Osteoblast (primary cell): ENCODE measurements at regions not wholly inside any gene's neighbourhood (a gene's known extent, or its start where the extent isn't known, plus 50 kb on each side); places are given as distances from the start of the nearest gene placed in this dataset.

Experiments used
- DNase-seq: peaks from one replicate; pipeline ENCODE4 v3.0.0; 2011; ENCODE audit warnings: low spot score, mixed read lengths; ENCODE audit not compliant: insufficient read length; ENCODE audit errors: missing footprints
- H2AFZ ChIP-seq: 2 replicates; pipeline ENCODE4 v1.6.0; 2011; ENCODE audit warnings: mild to moderate bottlenecking, low read length
- H3K27ac ChIP-seq: 2 replicates; pipeline ENCODE4 v1.5.1; 2011; ENCODE audit warnings: mild to moderate bottlenecking, low read depth, low read length, moderate library complexity
- H3K27me3 ChIP-seq: 2 replicates; pipeline ENCODE4 v1.6.0; 2012; ENCODE audit warnings: mild to moderate bottlenecking, control low read depth, inconsistent platforms, low read length, moderate library complexity; ENCODE audit not compliant: insufficient read depth
- H3K36me3 ChIP-seq: 2 replicates; pipeline ENCODE4 v1.5.1; 2011; ENCODE audit warnings: mild to moderate bottlenecking, low read length, control low read depth, moderate library complexity; ENCODE audit not compliant: insufficient read depth
- H3K4me1 ChIP-seq: 2 replicates; pipeline ENCODE4 v1.5.1; 2011; ENCODE audit warnings: mild to moderate bottlenecking, low read length, control low read depth, moderate library complexity; ENCODE audit not compliant: insufficient read depth
- H3K4me2 ChIP-seq: 2 replicates; pipeline ENCODE4 v1.6.0; 2011; ENCODE audit warnings: mild to moderate bottlenecking, low read length; ENCODE audit not compliant: insufficient read depth
- H3K4me3 ChIP-seq: fragments of 200-600 bp; sonication (generic); 3 replicates; pipeline ENCODE4 v1.5.1; 2012; ENCODE audit warnings: mild to moderate bottlenecking, low read length, inconsistent platforms; ENCODE audit not compliant: insufficient read depth
- H3K79me2 ChIP-seq: 2 replicates; pipeline ENCODE4 v1.6.0; 2012; ENCODE audit warnings: mild to moderate bottlenecking, low read length, control low read depth, inconsistent platforms; ENCODE audit not compliant: insufficient read depth
- H3K9me3 ChIP-seq: 2 replicates; pipeline ENCODE4 v1.5.1; 2011; ENCODE audit warnings: low read depth, low read length, control low read depth
- H4K20me1 ChIP-seq: 2 replicates; pipeline ENCODE4 v1.6.0; 2012; ENCODE audit warnings: mild to moderate bottlenecking, low read length, control low read depth; ENCODE audit not compliant: insufficient read depth
- CTCF ChIP-seq: IDR thresholded peaks from 2 replicates; pipeline ENCODE4 v1.5.1; 2011; ENCODE audit warnings: mild to moderate bottlenecking, low read depth, low read length, moderate library complexity; ENCODE audit errors: extremely low read depth

- no peaks in the 10 kb centered on the region for H3K9me3 ChIP-seq
- H3K27me3 ChIP-seq: no peaks in the 10 kb centered on the region
- no peak overlapping the region for H3K27ac ChIP-seq
- H2AFZ ChIP-seq: no peak overlapping the region
- peaks cover 11% of the 10 kb centered on the region for H4K20me1 ChIP-seq
- H3K4me1 ChIP-seq: peaks cover 10% of the 10 kb centered on the region
- no peak for TF ChIP-seq CTCF
- H3K4me3 ChIP-seq: no peak overlapping the region
- DNase-seq: no peak
- no peak overlapping the region for H3K4me2 ChIP-seq
- peaks cover 31% of the 10 kb centered on the region for H3K36me3 ChIP-seq
- H3K79me2 ChIP-seq: no peaks in the 10 kb centered on the region
These were observed 50.3 kb downstream of the PLXNA1 start for GRCh38 chr3:127033171-127033570.

- peaks cover 11% of the 10 kb centered on the region for H4K20me1 ChIP-seq
- no peak overlapping the region for H3K4me2 ChIP-seq
- peaks cover 28% of the 10 kb centered on the region for H3K36me3 ChIP-seq
- no peaks in the 10 kb centered on the region for H3K79me2 ChIP-seq
- no peak for TF ChIP-seq CTCF
- no peak for DNase-seq
- H3K4me1 ChIP-seq: peaks cover 10% of the 10 kb centered on the region
- H3K27me3 ChIP-seq: no peaks in the 10 kb centered on the region
- no peaks in the 10 kb centered on the region for H3K9me3 ChIP-seq
- no peak overlapping the region for H3K27ac ChIP-seq
- no peak overlapping the region for H3K4me3 ChIP-seq
- H2AFZ ChIP-seq: no peak overlapping the region
These were observed 50.9 kb downstream of the PLXNA1 start for GRCh38 chr3:127033786-127034185.

- no peaks in the 10 kb centered on the region for H3K79me2 ChIP-seq
- H3K36me3 ChIP-seq: peaks cover 28% of the 10 kb centered on the region
- TF ChIP-seq CTCF: no peak
- peaks cover 11% of the 10 kb centered on the region for H4K20me1 ChIP-seq
- no peak for DNase-seq
- no peaks in the 10 kb centered on the region for H3K27me3 ChIP-seq
- peak overlapping the region; percentile 60 for H3K27ac ChIP-seq
- H3K4me3 ChIP-seq: no peak overlapping the region
- H2AFZ ChIP-seq: no peak overlapping the region
- H3K4me2 ChIP-seq: no peak overlapping the region
- peaks cover 10% of the 10 kb centered on the region for H3K4me1 ChIP-seq
- H3K9me3 ChIP-seq: no peaks in the 10 kb centered on the region
These were observed 51.5 kb downstream of the PLXNA1 start for GRCh38 chr3:127034195-127034989.

GRCh38 chr3:127034990-127035652, 52.2 kb downstream of the PLXNA1 start:
- no peak for TF ChIP-seq CTCF
- peaks cover 28% of the 10 kb centered on the region for H3K36me3 ChIP-seq
- H4K20me1 ChIP-seq: peaks cover 11% of the 10 kb centered on the region
- no peaks in the 10 kb centered on the region for H3K79me2 ChIP-seq
- no peaks in the 10 kb centered on the region for H3K9me3 ChIP-seq
- no peak overlapping the region for H3K4me3 ChIP-seq
- peak overlapping the region; percentile 60 for H3K27ac ChIP-seq
- H3K4me2 ChIP-seq: peak overlapping the region; percentile 23
- no peak for DNase-seq
- no peaks in the 10 kb centered on the region for H3K27me3 ChIP-seq
- H3K4me1 ChIP-seq: peaks cover 10% of the 10 kb centered on the region
- no peak overlapping the region for H2AFZ ChIP-seq
